Fibroblast of lung (primary cell): ENCODE measurements at regions not wholly inside any gene's neighbourhood (a gene's known extent, or its start where the extent isn't known, plus 50 kb on each side); places are given as distances from the start of the nearest gene placed in this dataset.

ENCODE experiments used
- DNase-seq, 2 donors: peaks; one replicate each; pipeline versions ENCODE4 v3.0.0 to v3.0.0-alpha.2; 2010; ENCODE audit warnings: low read depth in 2 of 2
- H2AFZ ChIP-seq: 2 replicates; pipeline ENCODE4 v1.5.1; 2012; ENCODE audit warnings: low read length, control low read depth, inconsistent platforms
- H3K27ac ChIP-seq: 2 replicates; pipeline ENCODE4 v1.5.1; 2011; ENCODE audit warnings: low read length, control low read depth; ENCODE audit not compliant: insufficient read depth
- H3K27me3 ChIP-seq: 2 replicates; pipeline ENCODE4 v1.5.1; 2011; ENCODE audit warnings: mild to moderate bottlenecking, low read length; ENCODE audit not compliant: control insufficient read depth, insufficient read depth
- H3K36me3 ChIP-seq: 2 replicates; pipeline ENCODE4 v1.5.1; 2011; ENCODE audit warnings: low read length; ENCODE audit not compliant: control insufficient read depth, insufficient read depth
- H3K4me1 ChIP-seq: 2 replicates; pipeline ENCODE4 v1.5.1; 2011; ENCODE audit warnings: low read length; ENCODE audit not compliant: control insufficient read depth, insufficient read depth; ENCODE audit errors: extremely low read depth
- H3K4me2 ChIP-seq: 2 replicates; pipeline ENCODE4 v1.5.1; 2011; ENCODE audit warnings: low read length, control low read depth; ENCODE audit not compliant: insufficient read depth; ENCODE audit errors: extremely low read depth
- H3K4me3 ChIP-seq, 4 experiments: fragments of 200-600 bp in 1 of 4; sonication (generic) in 1 of 4; replicated peaks in 1 of 4; 2 replicates each; pipeline ENCODE4 v1.5.1; 2011 to 2016; ENCODE audit warnings: low read length in 4 of 4, low read depth in 3 of 4, mild to moderate bottlenecking in 3 of 4, control low read depth in 2 of 4, inconsistent platforms in 1 of 4, mixed read lengths in 1 of 4; ENCODE audit not compliant: insufficient read depth in 1 of 4; ENCODE audit errors: control extremely low read depth in 1 of 4
- H3K79me2 ChIP-seq: 2 replicates; pipeline ENCODE4 v1.5.1; 2012; ENCODE audit warnings: mild to moderate bottlenecking, low read length, inconsistent platforms; ENCODE audit not compliant: control insufficient read depth, insufficient read depth
- H3K9ac ChIP-seq: 2 replicates; pipeline ENCODE4 v1.5.1; 2011; ENCODE audit warnings: mild to moderate bottlenecking, low read length, control low read depth; ENCODE audit not compliant: insufficient read depth
- H3K9me3 ChIP-seq: 2 replicates; pipeline ENCODE4 v1.5.1; 2012; ENCODE audit warnings: low read depth, low read length; ENCODE audit not compliant: control insufficient read depth, insufficient read depth
- H4K20me1 ChIP-seq: 2 replicates; pipeline ENCODE4 v1.5.1; 2011; ENCODE audit warnings: low read length; ENCODE audit not compliant: control insufficient read depth, insufficient read depth; ENCODE audit errors: extremely low read depth
- EZH2 ChIP-seq: IDR thresholded peaks from 2 replicates; pipeline ENCODE4 v1.5.1; 2012; ENCODE audit warnings: low read length, control low read depth, mild to moderate bottlenecking; ENCODE audit errors: missing control alignments
- TF ChIP-seq, protein P1 (sequence below), 2 donors: IDR thresholded peaks in 1 of 2; conservative IDR thresholded peaks in 1 of 2; 1 replicate in 1 of 2; 2 replicates in 1 of 2; pipeline ENCODE4 v1.5.1; 2011 to 2012; ENCODE audit warnings: low read length in 2 of 2, control low read depth in 1 of 2, inconsistent platforms in 1 of 2, low read depth in 1 of 2, mild to moderate bottlenecking in 1 of 2

DNA sequence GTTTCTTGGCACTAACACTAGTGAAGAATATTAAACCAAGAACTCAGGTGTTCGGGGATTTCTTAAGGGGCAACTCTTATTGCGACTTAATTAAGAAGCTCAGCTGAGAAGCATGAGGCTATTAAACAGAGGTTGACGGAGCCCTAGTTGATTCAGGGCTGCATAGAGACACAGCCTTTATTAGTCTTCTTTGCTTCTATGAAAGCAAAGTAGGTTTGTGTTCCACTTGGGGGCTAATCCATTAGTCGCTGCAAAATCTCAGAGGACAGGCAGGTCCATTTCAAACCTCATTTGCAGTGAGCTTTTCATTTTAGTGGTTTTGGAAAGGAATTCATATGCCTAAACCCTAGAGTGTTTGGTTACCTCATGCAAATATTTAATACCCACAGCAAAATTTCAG, 506.6 kb upstream of the SULF2 start:
- Histone ChIP-seq H3K4me1 (peaks cover 18% of the 10 kb centered on the region), H3K4me2 (no peak overlapping the region), H3K27me3 (peaks cover 3% of the 10 kb centered on the region), H3K9me3 (no peaks in the 10 kb centered on the region), H3K36me3 (no peaks in the 10 kb centered on the region), H3K27ac (no peak overlapping the region), H4K20me1 (no peaks in the 10 kb centered on the region), H3K9ac (no peak overlapping the region), H3K79me2 (no peaks in the 10 kb centered on the region), H2AFZ (no peak overlapping the region), H3K4me3 (no peak overlapping the region)
- no peak for TF ChIP-seq EZH2
- TF ChIP-seq, protein P1, sequence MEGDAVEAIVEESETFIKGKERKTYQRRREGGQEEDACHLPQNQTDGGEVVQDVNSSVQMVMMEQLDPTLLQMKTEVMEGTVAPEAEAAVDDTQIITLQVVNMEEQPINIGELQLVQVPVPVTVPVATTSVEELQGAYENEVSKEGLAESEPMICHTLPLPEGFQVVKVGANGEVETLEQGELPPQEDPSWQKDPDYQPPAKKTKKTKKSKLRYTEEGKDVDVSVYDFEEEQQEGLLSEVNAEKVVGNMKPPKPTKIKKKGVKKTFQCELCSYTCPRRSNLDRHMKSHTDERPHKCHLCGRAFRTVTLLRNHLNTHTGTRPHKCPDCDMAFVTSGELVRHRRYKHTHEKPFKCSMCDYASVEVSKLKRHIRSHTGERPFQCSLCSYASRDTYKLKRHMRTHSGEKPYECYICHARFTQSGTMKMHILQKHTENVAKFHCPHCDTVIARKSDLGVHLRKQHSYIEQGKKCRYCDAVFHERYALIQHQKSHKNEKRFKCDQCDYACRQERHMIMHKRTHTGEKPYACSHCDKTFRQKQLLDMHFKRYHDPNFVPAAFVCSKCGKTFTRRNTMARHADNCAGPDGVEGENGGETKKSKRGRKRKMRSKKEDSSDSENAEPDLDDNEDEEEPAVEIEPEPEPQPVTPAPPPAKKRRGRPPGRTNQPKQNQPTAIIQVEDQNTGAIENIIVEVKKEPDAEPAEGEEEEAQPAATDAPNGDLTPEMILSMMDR (conservative IDR thresholded peaks at IDR 0.05 in 1 of 2, IDR thresholded peaks at IDR 0.05 in 1 of 2; ENCODE audit: low read depth in 1 of 2, low read length in 2 of 2), result no peak
- DNase-seq, result peak in 1 of 2 donors; percentile 47

DNA sequence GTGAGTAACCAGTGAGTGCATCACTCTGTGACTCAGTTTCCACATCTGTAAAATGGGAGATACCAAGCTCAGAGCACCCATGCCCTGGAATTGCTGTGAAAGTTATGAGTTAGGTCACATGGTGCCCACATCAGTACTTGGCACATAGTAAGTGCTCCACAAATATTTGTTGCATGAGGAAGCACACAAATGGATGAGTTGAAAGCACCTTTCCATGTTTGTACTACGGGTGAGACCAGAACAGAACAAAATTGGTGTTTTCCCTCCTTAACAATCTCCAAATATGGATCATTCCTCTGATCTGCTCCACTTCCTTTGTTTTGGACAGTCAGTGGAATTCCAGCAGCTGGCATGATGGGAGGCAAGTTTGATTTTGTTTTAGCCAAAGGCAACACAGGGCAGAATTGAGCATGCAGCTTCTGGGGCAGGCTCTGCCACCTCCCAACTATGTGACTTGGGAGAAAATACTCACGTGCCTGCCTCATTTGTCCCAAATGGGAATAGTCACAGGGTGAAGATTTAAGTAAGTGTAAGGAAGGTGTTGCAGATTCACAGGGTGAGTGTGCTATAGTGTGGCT, 503.7 kb upstream of the SULF2 start:
- TF ChIP-seq, protein P1 (conservative IDR thresholded peaks at IDR 0.05 in 1 of 2, IDR thresholded peaks at IDR 0.05 in 1 of 2; ENCODE audit: low read depth in 1 of 2, low read length in 2 of 2), result no peak
- TF ChIP-seq EZH2, result no peak
- no peaks in the 10 kb centered on the region for H4K20me1 ChIP-seq
- H3K4me1 ChIP-seq, result no peaks in the 10 kb centered on the region
- no peaks in the 10 kb centered on the region for H3K9me3 ChIP-seq
- peaks cover 3% of the 10 kb centered on the region for H3K27me3 ChIP-seq
- H3K27ac ChIP-seq, result no peak overlapping the region
- H2AFZ ChIP-seq, result no peak overlapping the region
- no peak overlapping the region for H3K4me3 ChIP-seq
- no peak overlapping the region for H3K4me2 ChIP-seq
- no peaks in the 10 kb centered on the region for H3K79me2 ChIP-seq
- H3K36me3 ChIP-seq, result no peaks in the 10 kb centered on the region
- no peak overlapping the region for H3K9ac ChIP-seq
- DNase-seq, result peak in 1 of 2 donors; percentile 25

DNA sequence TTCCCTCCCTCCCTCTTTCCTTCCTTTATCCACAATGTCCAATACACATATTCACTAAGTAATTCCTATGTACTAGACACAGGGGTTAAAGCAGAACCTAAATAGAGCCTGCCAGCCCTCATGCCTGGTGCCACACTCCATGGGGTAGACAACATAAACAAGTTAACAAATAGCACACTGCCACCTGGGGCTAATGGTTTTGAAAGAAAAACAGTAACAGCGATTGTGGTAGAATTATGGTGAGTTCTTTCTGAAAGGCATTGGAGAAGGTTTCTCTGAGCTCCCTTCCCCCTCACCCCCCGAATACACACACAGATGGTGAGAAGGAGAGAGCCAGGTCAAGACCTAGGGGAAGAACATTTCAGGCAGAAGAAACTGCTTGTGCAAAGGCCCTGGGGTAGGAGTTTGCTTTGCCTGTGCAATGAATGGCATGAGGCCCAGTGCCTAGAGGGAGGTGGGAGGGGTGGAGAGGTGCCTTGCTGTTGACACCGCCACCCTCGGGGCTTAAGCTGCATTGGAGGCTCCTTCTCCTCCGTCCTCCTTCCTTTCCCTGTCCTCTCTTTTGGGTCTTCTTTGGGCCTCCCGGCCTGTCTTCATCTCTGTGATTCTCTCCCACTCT, 502.4 kb upstream of the SULF2 start:
- TF ChIP-seq, protein P1 (conservative IDR thresholded peaks at IDR 0.05 in 1 of 2, IDR thresholded peaks at IDR 0.05 in 1 of 2; ENCODE audit: low read depth in 1 of 2, low read length in 2 of 2), result no peak
- TF ChIP-seq EZH2, result no peak
- no peak overlapping the region for H3K9ac ChIP-seq
- H2AFZ ChIP-seq, result no peak overlapping the region

More for the DNA sequence above, 502.4 kb upstream of the SULF2 start:
- Histone ChIP-seq H3K36me3 (no peaks in the 10 kb centered on the region), H3K79me2 (no peaks in the 10 kb centered on the region), H3K4me1 (no peaks in the 10 kb centered on the region), H3K27me3 (peaks cover 3% of the 10 kb centered on the region), H4K20me1 (no peaks in the 10 kb centered on the region), H3K27ac (no peak overlapping the region), H3K4me3 (no peak overlapping the region), H3K4me2 (no peak overlapping the region), H3K9me3 (no peaks in the 10 kb centered on the region)
- no peak for DNase-seq
